ENCODE measurements at regions not wholly inside any gene's neighbourhood (a gene's known extent, or its start where the extent isn't known, plus 50 kb on each side); places are given as distances from the start of the nearest gene placed in this dataset.
"Not testable (repeated sequence)": the region's sequence is repeated elsewhere in the genome, so short reads cannot be mapped to it uniquely, and the experiment has no call there.

- no peak overlapping the region for H3K4me3 ChIP-seq (ENCODE audit: low read length)
- TF ChIP-seq CTCF (conservative IDR thresholded peaks at IDR 0.05; ENCODE audit: low read length): no peak
- DNase-seq (ENCODE audit: low read depth): no peak
Measured at GRCh38 chr2:192960945-192961344, 766.2 kb upstream of the TMEFF2 start.

- not testable (repeated sequence) for DNase-seq (ENCODE audit: low read depth); H3K4me3 ChIP-seq (ENCODE audit: low read length)
Measured at GRCh38 chr2:192958615-192959014, 763.9 kb upstream of the TMEFF2 start.

GRCh38 chr2:192957425-192957824 is 762.7 kb upstream of the TMEFF2 start:
- TF ChIP-seq CTCF (conservative IDR thresholded peaks at IDR 0.05; ENCODE audit: low read length): no peak
- H3K4me3 ChIP-seq (ENCODE audit: low read length): no peak overlapping the region
- no peak for DNase-seq (ENCODE audit: low read depth)

GRCh38 chr2:192953116-192953515 is 758.4 kb upstream of the TMEFF2 start:
- H3K4me3 ChIP-seq (ENCODE audit: low read length): no peak overlapping the region
- DNase-seq (ENCODE audit: low read depth): no peak
- TF ChIP-seq CTCF (conservative IDR thresholded peaks at IDR 0.05; ENCODE audit: low read length): no peak

GRCh38 chr2:192952245-192952644 is 757.5 kb upstream of the TMEFF2 start:
- TF ChIP-seq CTCF (conservative IDR thresholded peaks at IDR 0.05; ENCODE audit: low read length): no peak
- no peak for DNase-seq (ENCODE audit: low read depth)
- no peak overlapping the region for H3K4me3 ChIP-seq (ENCODE audit: low read length)

- no peak for DNase-seq (ENCODE audit: low read depth)
- no peak overlapping the region for H3K4me3 ChIP-seq (ENCODE audit: low read length)
- no peak for TF ChIP-seq CTCF (conservative IDR thresholded peaks at IDR 0.05; ENCODE audit: low read length)
Measured at GRCh38 chr2:192948316-192948715, 753.6 kb upstream of the TMEFF2 start.

- TF ChIP-seq CTCF (conservative IDR thresholded peaks at IDR 0.05; ENCODE audit: low read length): no peak
- no peak overlapping the region for H3K4me3 ChIP-seq (ENCODE audit: low read length)
- DNase-seq (ENCODE audit: low read depth): no peak
Measured at GRCh38 chr2:192947352-192947751, 752.6 kb upstream of the TMEFF2 start.

GRCh38 chr2:192940767-192941166 is 746.0 kb upstream of the TMEFF2 start:
- no peak for DNase-seq (ENCODE audit: low read depth)

More at GRCh38 chr2:192940767-192941166, 746.0 kb upstream of the TMEFF2 start:
- H3K4me3 ChIP-seq (ENCODE audit: low read length): no peak overlapping the region
- no peak for TF ChIP-seq CTCF (conservative IDR thresholded peaks at IDR 0.05; ENCODE audit: low read length)
